GM21526 (cell line): ENCODE measurements at regions not wholly inside any gene's neighbourhood (a gene's known extent, or its start where the extent isn't known, plus 50 kb on each side); places are given as distances from the start of the nearest gene placed in this dataset.

Experiments used
- ATAC-seq: cut with Tn5 transposase; IDR thresholded peaks from one replicate; pipeline ENCODE4 v1.9.1; 2021; ENCODE audit warnings: moderate library complexity; ENCODE audit not compliant: unreplicated experiment, low FRiP score

- ATAC-seq, result no peak
These were observed 53.5 kb upstream of the CHODL start for GRCh38 chr21:18191139-18191538.

- no peak for ATAC-seq
These were observed 66.1 kb upstream of the CHODL start for GRCh38 chr21:18178509-18178908.

GRCh38 chr21:18174370-18174769 lies 70.3 kb upstream of the CHODL start:
- ATAC-seq, result no peak

GRCh38 chr21:18170829-18171228 lies 73.8 kb upstream of the CHODL start:
- ATAC-seq, result no peak

- no peak for ATAC-seq
These were observed 74.4 kb upstream of the CHODL start for GRCh38 chr21:18170221-18170620.

- ATAC-seq, result no peak
These were observed 76.5 kb upstream of the CHODL start for GRCh38 chr21:18168108-18168507.

GRCh38 chr21:18164933-18165332 lies 79.7 kb upstream of the CHODL start:
- no peak for ATAC-seq

- no peak for ATAC-seq
These were observed 80.2 kb upstream of the CHODL start for GRCh38 chr21:18164483-18164882.

GRCh38 chr21:18163956-18164355 lies 80.7 kb upstream of the CHODL start:
- ATAC-seq, result no peak

- ATAC-seq, result no peak
These were observed 82.8 kb upstream of the CHODL start for GRCh38 chr21:18161841-18162240.

GRCh38 chr21:18157406-18157805 lies 87.2 kb upstream of the CHODL start:
- ATAC-seq, result no peak

- ATAC-seq, result no peak
These were observed 89.0 kb upstream of the CHODL start for GRCh38 chr21:18155508-18156193.

GRCh38 chr21:18153063-18153462 lies 91.6 kb upstream of the CHODL start:
- no peak for ATAC-seq

GRCh38 chr21:18152371-18152770 lies 92.3 kb upstream of the CHODL start:
- no peak for ATAC-seq

GRCh38 chr21:18151046-18151445 lies 93.6 kb upstream of the CHODL start:
- no peak for ATAC-seq

GRCh38 chr21:18148401-18148800 lies 96.2 kb upstream of the CHODL start:
- no peak for ATAC-seq

GRCh38 chr21:18147678-18148077 lies 97.0 kb upstream of the CHODL start:
- ATAC-seq, result no peak

GRCh38 chr21:18146820-18147219 lies 97.8 kb upstream of the CHODL start:
- no peak for ATAC-seq

- no peak for ATAC-seq
These were observed 100.3 kb upstream of the CHODL start for GRCh38 chr21:18144339-18144738.

GRCh38 chr21:18142655-18143054 lies 102.0 kb upstream of the CHODL start:
- ATAC-seq, result no peak

GRCh38 chr21:18138507-18138906 lies 106.1 kb upstream of the CHODL start:
- no peak for ATAC-seq

GRCh38 chr21:18129526-18129925 lies 115.1 kb upstream of the CHODL start:
- ATAC-seq, result no peak

- ATAC-seq, result no peak
These were observed 126.1 kb upstream of the CHODL start for GRCh38 chr21:18118566-18118965.
